ENCODE measurements at regions not wholly inside any gene's neighbourhood (a gene's known extent, or its start where the extent isn't known, plus 50 kb on each side); places are given as distances from the start of the nearest gene placed in this dataset.

- TF ChIP-seq CTCF (IDR thresholded peaks at IDR 0.05) (no peak), POLR2A (IDR thresholded peaks at IDR 0.05) (no peak)
- DNase-seq, result no peak
- no peaks in the 10 kb centered on the region for H3K9me3 ChIP-seq
- no peaks in the 10 kb centered on the region for H3K27me3 ChIP-seq
- no peaks in the 10 kb centered on the region for H3K4me1 ChIP-seq
- H3K27ac ChIP-seq, result no peak overlapping the region
- 50 to 51% methylated on average over 7 of the region's 7 CpGs for WGBS, 2 donors
- no peaks in the 10 kb centered on the region for H3K36me3 ChIP-seq
- H3K4me3 ChIP-seq (replicated peaks in 1 of 3), result no peak overlapping the region
- intact Hi-C loops (cut with DNase I), result no loop called here
These were observed 79.5 kb upstream of the EPHB3 start for GRCh38 chr3:184481984-184482671.

- H3K4me3 ChIP-seq (replicated peaks in 1 of 3), result no peak overlapping the region
These were observed 76.3 kb upstream of the EPHB3 start for GRCh38 chr3:184485241-184485640.

GRCh38 chr3:184485906-184486305 lies 75.7 kb upstream of the EPHB3 start:
- no peaks in the 10 kb centered on the region for H3K4me1 ChIP-seq
- no peak overlapping the region for H3K27ac ChIP-seq
- 91 to 95% methylated on average over 3 of the region's 3 CpGs for WGBS, 2 donors
- no peak overlapping the region for H3K4me3 ChIP-seq (replicated peaks in 1 of 3)
- H3K27me3 ChIP-seq, result peaks cover 5% of the 10 kb centered on the region
- intact Hi-C loops (cut with DNase I), result no loop called here
- H3K9me3 ChIP-seq, result no peaks in the 10 kb centered on the region
- no peak for DNase-seq
- no peaks in the 10 kb centered on the region for H3K36me3 ChIP-seq
- TF ChIP-seq POLR2A (IDR thresholded peaks at IDR 0.05) (no peak), CTCF (IDR thresholded peaks at IDR 0.05) (no peak)

More at GRCh38 chr3:184485241-184485640, 76.3 kb upstream of the EPHB3 start:
- intact Hi-C loops (cut with DNase I), result no loop called here
- Histone ChIP-seq H3K27ac (no peak overlapping the region), H3K27me3 (peaks cover 3% of the 10 kb centered on the region), H3K36me3 (no peaks in the 10 kb centered on the region), H3K4me1 (no peaks in the 10 kb centered on the region), H3K9me3 (no peaks in the 10 kb centered on the region)
- no peak for DNase-seq
- WGBS, 2 donors, result 45 to 48% methylated on average over 2 of the region's 2 CpGs
- TF ChIP-seq CTCF (IDR thresholded peaks at IDR 0.05) (no peak), POLR2A (IDR thresholded peaks at IDR 0.05) (no peak)

GRCh38 chr3:184486614-184487013 lies 75.0 kb upstream of the EPHB3 start:
- H3K27ac ChIP-seq, result no peak overlapping the region
- no peaks in the 10 kb centered on the region for H3K4me1 ChIP-seq
- peaks cover 5% of the 10 kb centered on the region for H3K27me3 ChIP-seq
- H3K4me3 ChIP-seq (replicated peaks in 1 of 3), result no peak overlapping the region
- H3K36me3 ChIP-seq, result no peaks in the 10 kb centered on the region
- TF ChIP-seq POLR2A (IDR thresholded peaks at IDR 0.05) (no peak), CTCF (IDR thresholded peaks at IDR 0.05) (no peak)
- H3K9me3 ChIP-seq, result no peaks in the 10 kb centered on the region
- intact Hi-C loops (cut with DNase I), result no loop called here
- DNase-seq, result no peak

- no peaks in the 10 kb centered on the region for H3K36me3 ChIP-seq
- intact Hi-C loops (cut with DNase I), result no loop called here
- H3K27ac ChIP-seq, result no peak overlapping the region
- peaks cover 12% of the 10 kb centered on the region for H3K27me3 ChIP-seq
- DNase-seq, result no peak
- H3K9me3 ChIP-seq, result no peaks in the 10 kb centered on the region
- no peak overlapping the region for H3K4me3 ChIP-seq (replicated peaks in 1 of 3)
- TF ChIP-seq POLR2A (IDR thresholded peaks at IDR 0.05) (no peak), CTCF (IDR thresholded peaks at IDR 0.05) (no peak)
- H3K4me1 ChIP-seq, result no peaks in the 10 kb centered on the region
- 76 to 81% methylated on average over 6 of the region's 6 CpGs for WGBS, 2 donors
These were observed 73.0 kb upstream of the EPHB3 start for GRCh38 chr3:184488577-184488976.

Measured in thyroid gland (tissue), 4 donors.